Right lobe of liver (tissue), 6 donors: ENCODE measurements at regions not wholly inside any gene's neighbourhood (a gene's known extent, or its start where the extent isn't known, plus 50 kb on each side); places are given as distances from the start of the nearest gene placed in this dataset.
A peak's percentile ranks its signal among the peaks of the same experiment; 100 is the strongest.
"Not testable (repeated sequence)": the region's sequence is repeated elsewhere in the genome, so short reads cannot be mapped to it uniquely, and the experiment has no call there.

Experiments
- ATAC-seq, 4 donors: fragments of 200-7000 bp; cut with Tn5 transposase; one replicate each; pipeline ENCODE4 v1.9.1; 2020; ENCODE audit warnings: mild to moderate bottlenecking in 4 of 4, moderate library complexity in 4 of 4
- DNase-seq, 3 donors: peaks; one replicate each; pipeline ENCODE4 v3.0.0-alpha.2; 2020
- H3K27ac ChIP-seq, 3 donors: fragments of 200-600 bp; one replicate each; pipeline ENCODE4 v1.8.0; 2022
- H3K27me3 ChIP-seq, 2 donors: fragments of 200-600 bp; one replicate each; pipeline ENCODE4 v1.8.0; 2022
- H3K36me3 ChIP-seq, 4 donors: fragments of 200-600 bp; sonication (generic) in 1 of 4; one replicate each; pipeline versions ENCODE4 v1.5.1 to v1.8.0; 2017 to 2022; ENCODE audit warnings: control low read depth in 1 of 4
- H3K4me1 ChIP-seq, 4 donors: fragments of 200-600 bp; sonication (generic) in 1 of 4; one replicate each; pipeline versions ENCODE4 v1.5.1 to v1.8.0; 2017 to 2022; ENCODE audit warnings: control low read depth in 1 of 4
- H3K4me3 ChIP-seq, 3 donors: fragments of 200-600 bp; one replicate each; pipeline ENCODE4 v1.8.0; 2022
- H3K9me3 ChIP-seq, 4 donors: fragments of 200-600 bp; sonication (generic) in 1 of 4; one replicate each; pipeline versions ENCODE4 v1.5.1 to v1.8.0; 2017 to 2022; ENCODE audit warnings: control low read depth in 1 of 4
- CTCF ChIP-seq, 4 donors: fragments of 200-600 bp in 3 of 4; fragments of 450-650 bp in 1 of 4; IDR thresholded peaks; one replicate each; pipeline versions ENCODE4 v1.5.1 to v1.8.0; 2016 to 2022; ENCODE audit warnings: antibody characterized with exemption in 4 of 4, mild to moderate bottlenecking in 2 of 4
- POLR2A ChIP-seq: fragments of 450-650 bp; IDR thresholded peaks from one replicate; pipeline ENCODE4 v1.6.1; 2017; ENCODE audit warnings: antibody characterized with exemption, mild to moderate bottlenecking
- WGBS: methylation state at CpG from one replicate; pipeline ENCODE4 v1.1.6; 2018; ENCODE audit warnings: low coverage, low lambda C conversion rate; ENCODE audit not compliant: insufficient coverage; ENCODE audit errors: missing lambda C conversion rate; 5-methylcytosine and 5-hydroxymethylcytosine counted together
- intact Hi-C, 2 donors: fragments of 100-400 bp; cut with DNase I; formaldehyde crosslinking; loops; one replicate each; pipeline versions ENCODE4 v1.11.2 to v1.14.1; 2022
- donor health status: DM: no; HTN: yes; CAD: no.
- donor health status: DM: no; HTN: no; CAD: no.
- donor health status: DM: no; HTN: no; CAD: no.
- donor health status: DM: no; HTN: yes; CAD: no.
- donor health status: DM: no; HTN: yes; CAD: no.

DNA sequence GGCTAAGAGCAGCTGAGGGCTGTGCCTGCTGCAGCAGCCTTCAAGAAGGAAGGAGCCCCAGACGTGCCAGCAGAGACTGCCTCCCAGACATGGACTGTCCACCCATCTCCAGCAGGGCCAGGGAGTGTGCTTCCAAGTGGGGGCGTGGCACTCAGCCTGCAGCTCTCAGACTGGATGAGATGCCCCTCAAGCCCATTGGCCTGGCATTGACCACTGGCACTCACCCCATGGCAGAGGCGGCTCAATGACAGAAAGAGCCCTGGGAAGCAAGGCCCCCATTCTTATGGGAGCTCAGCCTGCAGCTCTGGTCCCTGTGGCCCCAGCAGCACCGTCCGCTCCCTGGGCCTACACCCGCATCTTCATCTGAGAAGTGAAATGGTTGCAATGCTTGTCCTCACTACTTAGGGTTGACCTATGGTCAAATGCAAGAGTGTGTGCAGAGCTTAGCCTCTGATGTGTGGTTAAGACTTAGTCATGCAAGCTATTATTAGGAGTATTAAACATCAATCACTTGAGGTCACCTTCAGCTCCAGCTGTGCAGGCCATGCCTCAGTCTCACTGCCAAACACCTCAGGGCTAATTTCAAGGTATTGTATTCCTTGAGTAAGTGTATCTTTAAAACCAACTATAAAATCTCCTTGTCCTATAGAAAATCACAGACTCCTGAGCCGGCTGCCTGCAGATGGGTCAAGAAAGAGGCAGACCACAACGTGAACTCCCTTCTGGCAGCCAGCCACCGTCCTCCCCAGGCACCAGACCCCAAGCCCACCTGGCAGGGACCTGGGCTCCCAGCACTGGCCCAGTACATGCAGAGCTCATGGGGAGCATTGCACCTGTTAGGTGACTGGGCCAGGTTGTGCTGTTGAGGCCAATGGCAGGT is 194.8 kb downstream of the NDUFA10 start:
- Histone ChIP-seq H3K4me1 (no peaks in the 10 kb centered on the region), H3K4me3 (no peak overlapping the region), H3K9me3 (no peaks in the 10 kb centered on the region), H3K27me3 (no peaks in the 10 kb centered on the region), H3K27ac (no peak overlapping the region), H3K36me3 (no peaks in the 10 kb centered on the region)
- intact Hi-C loops, result no loop called here
- DNase-seq (peak in 1 of 3 donors; percentile 31), ATAC-seq (no peak)
- 40% methylated on average over 1 of the region's 9 CpGs for WGBS
- TF ChIP-seq CTCF (IDR thresholded peaks at IDR 0.05), result no peak
- TF ChIP-seq POLR2A, result no peak

DNA sequence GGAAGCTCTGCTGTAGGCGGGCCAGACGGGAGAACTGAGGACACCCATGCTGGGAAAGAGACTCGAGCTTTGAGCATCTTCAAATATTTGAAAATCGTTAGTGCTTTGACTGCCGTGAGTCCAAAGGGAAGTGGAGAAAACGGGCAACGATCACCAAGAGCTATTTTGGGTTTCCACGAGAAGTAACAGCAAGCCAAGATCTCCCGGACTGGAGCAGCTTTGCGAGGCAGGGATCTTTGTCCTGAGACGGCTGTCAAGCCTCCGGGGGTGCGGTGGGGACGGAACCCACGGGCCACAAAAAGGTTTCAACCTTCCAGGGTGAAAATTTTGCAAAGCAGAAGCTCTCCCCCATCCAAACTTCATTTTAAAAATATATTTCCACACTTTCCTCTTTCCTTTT is 195.8 kb downstream of the NDUFA10 start:
- no peak for TF ChIP-seq POLR2A
- no peak for TF ChIP-seq CTCF (IDR thresholded peaks at IDR 0.05)
- 35% methylated on average over 10 of the region's 15 CpGs for WGBS
- H3K27ac ChIP-seq, result no peak overlapping the region
- H3K4me1 ChIP-seq, result no peaks in the 10 kb centered on the region
- no peak overlapping the region for H3K4me3 ChIP-seq
- no peak for ATAC-seq
- peak in 1 of 3 donors; percentile 25 for DNase-seq
- H3K27me3 ChIP-seq, result no peaks in the 10 kb centered on the region
- no peaks in the 10 kb centered on the region for H3K36me3 ChIP-seq
- H3K9me3 ChIP-seq, result no peaks in the 10 kb centered on the region
- intact Hi-C loops, result no loop called here

DNA sequence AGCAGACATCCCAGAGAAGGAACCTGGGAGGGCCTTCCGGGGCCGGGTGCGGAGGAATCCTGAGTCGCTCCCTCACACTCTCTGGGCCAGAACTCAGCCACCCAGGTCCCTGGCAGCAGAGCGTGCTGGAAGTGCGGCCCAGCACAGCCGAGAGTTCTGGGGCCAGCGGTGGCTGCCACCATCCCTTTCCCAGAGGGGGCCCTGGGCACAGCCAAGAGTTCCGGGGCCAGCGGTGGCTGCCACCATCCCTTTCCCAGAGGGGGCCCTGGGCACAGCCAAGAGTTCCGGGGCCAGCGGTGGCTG is 196.2 kb downstream of the NDUFA10 start:
- H3K4me1 ChIP-seq, H3K36me3 ChIP-seq, ATAC-seq, H3K27me3 ChIP-seq, H3K4me3 ChIP-seq, H3K9me3 ChIP-seq, intact Hi-C loops, H3K27ac ChIP-seq: not testable (repeated sequence)
- peak in 1 of 3 donors; percentile 28 for DNase-seq
- WGBS, result no CpG with 5 or more reads among the region's 12 CpGs

GRCh38 chr2:239828192-239828972 is 196.8 kb downstream of the NDUFA10 start:
- no peaks in the 10 kb centered on the region for H3K9me3 ChIP-seq
- no peaks in the 10 kb centered on the region for H3K36me3 ChIP-seq
- intact Hi-C loops, result no loop called here
- DNase-seq (peak in 1 of 3 donors; percentile 27), ATAC-seq (no peak)
- H3K4me1 ChIP-seq, result no peaks in the 10 kb centered on the region
- TF ChIP-seq CTCF (IDR thresholded peaks at IDR 0.05) (no peak), POLR2A (no peak)
- WGBS, result 45% methylated on average over 7 of the region's 20 CpGs
- H3K27ac ChIP-seq, result no peak overlapping the region
- no peak overlapping the region for H3K4me3 ChIP-seq
- H3K27me3 ChIP-seq, result no peaks in the 10 kb centered on the region

DNA sequence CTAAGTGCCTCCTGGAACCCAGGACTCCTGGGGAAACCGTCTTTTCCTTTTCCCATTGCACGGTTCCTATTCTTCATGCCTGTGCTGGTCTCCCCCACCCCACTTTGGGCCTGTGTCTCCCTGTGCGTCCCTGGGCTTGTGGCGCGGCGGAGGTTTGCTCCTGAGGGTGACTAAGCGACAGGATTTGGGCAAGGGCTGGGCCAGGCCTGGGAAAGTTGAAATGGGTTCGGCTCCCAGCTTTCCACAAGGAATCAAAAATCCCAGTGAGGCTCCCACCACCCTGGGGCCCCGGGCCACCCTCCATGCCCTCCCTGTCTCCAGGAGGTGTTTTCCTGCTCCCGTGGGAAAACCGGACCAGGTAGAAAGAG is 197.6 kb downstream of the NDUFA10 start:
- Histone ChIP-seq H3K9me3 (no peaks in the 10 kb centered on the region), H3K27me3 (no peaks in the 10 kb centered on the region), H3K4me3 (no peak overlapping the region), H3K4me1 (no peaks in the 10 kb centered on the region), H3K27ac (no peak overlapping the region), H3K36me3 (no peaks in the 10 kb centered on the region)
- DNase-seq, result peak in 1 of 3 donors; percentile 33
- TF ChIP-seq POLR2A, result no peak
- no peak for TF ChIP-seq CTCF (IDR thresholded peaks at IDR 0.05)
- intact Hi-C loops, result no loop called here
- ATAC-seq, result no peak
- 80% methylated on average over 7 of the region's 11 CpGs for WGBS
